ENCODE measurements at regions not wholly inside any gene's neighbourhood (a gene's known extent, or its start where the extent isn't known, plus 50 kb on each side); places are given as distances from the start of the nearest gene placed in this dataset.
"Not testable (repeated sequence)": the region's sequence is repeated elsewhere in the genome, so short reads cannot be mapped to it uniquely, and the experiment has no call there.

DNA sequence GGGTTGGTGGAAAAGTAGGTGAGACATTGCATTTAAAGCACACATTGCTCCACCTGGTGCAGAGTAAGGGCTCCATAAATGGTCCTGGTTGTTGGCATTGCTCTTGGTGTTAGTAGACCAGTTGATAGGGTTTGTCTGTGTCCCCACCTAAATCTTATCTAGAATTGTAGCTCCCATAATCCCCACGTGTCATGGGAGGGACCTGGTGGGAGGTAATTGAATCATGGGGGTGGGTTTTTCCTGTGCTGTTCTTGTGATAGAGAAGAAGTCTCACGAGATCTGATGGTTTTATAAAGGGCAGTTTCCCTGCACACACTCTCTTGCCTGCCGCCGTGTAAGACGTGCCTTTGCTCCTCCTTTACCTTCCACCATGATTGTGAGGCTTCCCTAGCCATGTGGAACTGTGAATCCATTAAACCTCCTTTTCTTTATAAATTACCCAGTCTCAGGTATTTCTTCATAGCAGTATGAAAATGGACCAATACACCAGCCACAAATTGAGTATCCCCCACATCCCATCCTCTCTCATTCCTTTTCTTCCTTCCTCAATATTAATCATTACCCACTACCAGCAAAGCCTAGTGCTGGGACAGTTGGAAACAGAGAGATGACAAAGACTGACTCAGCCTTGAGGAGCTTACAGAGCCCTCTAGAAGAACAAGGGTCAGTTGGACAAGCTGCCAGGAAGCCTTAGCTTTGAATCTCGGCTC is 285.9 kb upstream of the CRY1 start:
- not testable (repeated sequence) for H3K9ac ChIP-seq (ENCODE audit: low read depth, low read length); H3K9me3 ChIP-seq (ENCODE audit: insufficient read depth, low read depth, low read length); H3K4me1 ChIP-seq (ENCODE audit: insufficient read depth, low read length); H3K36me3 ChIP-seq (ENCODE audit: insufficient read depth, low read depth, low read length); H3K27me3 ChIP-seq (ENCODE audit: insufficient read depth, low read length); H3K4me3 ChIP-seq (ENCODE audit: low read length); H3K27ac ChIP-seq (ENCODE audit: low read length)

DNA sequence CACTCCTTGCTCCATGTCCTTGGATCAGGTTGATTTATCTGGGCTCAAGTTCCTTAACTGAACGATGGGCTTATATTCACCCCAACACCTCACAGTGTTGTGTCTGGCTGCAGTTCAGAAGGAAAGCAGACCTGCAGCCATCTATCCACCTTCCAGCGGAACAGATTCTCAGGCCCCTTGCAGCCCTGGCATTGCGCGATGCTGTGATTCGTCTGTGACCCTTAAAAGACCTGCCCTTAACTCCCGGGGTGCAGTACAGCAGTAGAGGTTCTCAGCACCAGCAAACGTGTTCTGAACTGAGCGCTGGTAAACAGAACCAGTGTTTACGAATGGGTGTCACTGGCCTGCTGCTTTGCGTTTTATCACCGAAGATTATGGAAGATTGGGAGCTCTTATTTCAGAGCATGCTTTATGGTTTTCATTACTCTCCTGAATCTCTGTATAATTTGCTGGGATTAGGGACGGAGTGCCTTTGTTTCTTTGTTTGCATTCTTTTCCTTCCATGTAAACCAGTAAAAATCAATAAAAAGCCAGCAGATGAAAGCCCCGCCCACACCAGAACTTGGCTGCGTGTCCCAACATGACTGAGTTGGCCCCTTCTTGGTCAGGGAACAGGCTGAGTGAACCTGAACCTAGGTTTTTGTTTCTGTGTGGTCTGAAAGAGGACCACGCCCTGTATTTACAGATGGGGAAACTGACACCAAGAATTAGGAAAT is 286.7 kb upstream of the CRY1 start:
- H3K4me3 ChIP-seq (ENCODE audit: low read length), result no peak overlapping the region
- no peaks in the 10 kb centered on the region for H3K4me1 ChIP-seq (ENCODE audit: insufficient read depth, low read length)
- H3K9ac ChIP-seq (ENCODE audit: low read depth, low read length), result no peak overlapping the region
- no peaks in the 10 kb centered on the region for H3K9me3 ChIP-seq (ENCODE audit: insufficient read depth, low read depth, low read length)
- no peak overlapping the region for H3K27ac ChIP-seq (ENCODE audit: low read length)
- H3K36me3 ChIP-seq (ENCODE audit: insufficient read depth, low read depth, low read length), result no peaks in the 10 kb centered on the region
- no peaks in the 10 kb centered on the region for H3K27me3 ChIP-seq (ENCODE audit: insufficient read depth, low read length)

DNA sequence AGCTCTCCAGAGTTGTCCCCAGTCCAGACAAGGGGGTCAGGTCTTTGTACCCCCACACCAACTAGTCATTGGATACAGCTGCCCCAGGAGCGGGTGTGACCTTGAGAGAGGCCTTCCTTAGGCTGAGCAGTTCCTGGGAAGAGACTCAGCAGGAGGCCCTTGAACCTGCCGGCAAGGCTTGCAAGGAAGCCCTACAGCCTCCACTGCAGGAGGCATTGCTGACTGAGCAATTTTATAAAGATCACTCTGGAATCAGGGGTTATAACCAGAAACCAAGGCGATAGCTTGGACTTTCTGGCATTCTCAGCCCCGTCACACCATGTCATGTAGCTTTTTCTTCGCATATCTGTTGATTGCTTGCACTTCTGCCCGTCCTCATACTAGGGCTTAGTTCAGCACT is 291.3 kb upstream of the CRY1 start:
- H3K36me3 ChIP-seq (ENCODE audit: insufficient read depth, low read depth, low read length), result no peaks in the 10 kb centered on the region
- no peak overlapping the region for H3K9ac ChIP-seq (ENCODE audit: low read depth, low read length)
- H3K9me3 ChIP-seq (ENCODE audit: insufficient read depth, low read depth, low read length), result no peaks in the 10 kb centered on the region
- H3K27ac ChIP-seq (ENCODE audit: low read length), result no peak overlapping the region
- no peaks in the 10 kb centered on the region for H3K27me3 ChIP-seq (ENCODE audit: insufficient read depth, low read length)
- peaks cover 8% of the 10 kb centered on the region; the same call in 1 of the 2 replicates for H3K4me1 ChIP-seq (ENCODE audit: insufficient read depth, low read length)
- H3K4me3 ChIP-seq (ENCODE audit: low read length), result no peak overlapping the region

DNA sequence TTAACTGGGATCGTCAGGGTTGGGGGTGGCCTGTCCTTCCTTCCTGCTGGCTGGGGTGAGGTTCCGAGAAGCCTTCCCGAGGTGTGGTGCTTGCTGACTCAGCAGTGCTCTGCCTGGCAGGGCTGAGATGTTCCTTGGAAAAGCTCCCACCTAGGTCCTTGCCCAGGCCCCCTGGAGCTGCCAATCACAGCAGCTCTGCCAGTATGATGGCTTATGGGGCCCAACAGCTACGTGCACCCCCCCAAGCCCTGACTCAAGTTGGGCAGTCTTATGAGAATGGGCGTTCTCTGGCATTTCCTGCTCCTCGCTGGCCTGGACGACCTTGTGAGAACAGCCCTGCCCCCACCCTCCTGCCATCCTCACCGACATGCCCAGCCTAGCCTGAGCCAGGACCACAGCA is 292.2 kb upstream of the CRY1 start:
- no peak overlapping the region for H3K4me3 ChIP-seq (ENCODE audit: low read length)
- no peaks in the 10 kb centered on the region for H3K9me3 ChIP-seq (ENCODE audit: insufficient read depth, low read depth, low read length)
- H3K36me3 ChIP-seq (ENCODE audit: insufficient read depth, low read depth, low read length), result no peaks in the 10 kb centered on the region
- no peak overlapping the region for H3K9ac ChIP-seq (ENCODE audit: low read depth, low read length)
- H3K4me1 ChIP-seq (ENCODE audit: insufficient read depth, low read length), result peaks cover 8% of the 10 kb centered on the region; the same call in 1 of the 2 replicates
- no peak overlapping the region for H3K27ac ChIP-seq (ENCODE audit: low read length)
- H3K27me3 ChIP-seq (ENCODE audit: insufficient read depth, low read length), result no peaks in the 10 kb centered on the region

DNA sequence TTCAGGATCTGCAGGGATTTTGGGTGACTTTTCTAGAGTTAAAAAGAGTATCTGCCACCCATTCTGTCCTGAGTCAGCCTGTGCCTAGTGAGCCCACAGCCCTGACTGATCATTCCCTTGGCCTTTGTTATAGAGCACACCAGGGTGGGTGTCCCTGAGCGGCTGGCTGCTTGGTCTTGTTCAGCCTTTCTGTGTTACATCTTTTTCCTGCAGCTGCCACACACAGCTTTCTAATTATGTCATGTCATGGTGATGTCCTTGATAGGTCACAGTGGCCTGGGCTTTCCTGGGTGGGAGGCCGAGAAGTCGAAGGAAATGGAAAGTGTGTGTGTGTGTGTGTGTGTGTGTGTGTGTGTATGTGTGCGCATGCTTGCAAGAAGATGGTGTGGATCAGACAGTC is 293.2 kb upstream of the CRY1 start:
- no peaks in the 10 kb centered on the region for H3K27me3 ChIP-seq (ENCODE audit: insufficient read depth, low read length)
- H3K9ac ChIP-seq (ENCODE audit: low read depth, low read length), result no peak overlapping the region
- no peak overlapping the region for H3K4me3 ChIP-seq (ENCODE audit: low read length)
- no peaks in the 10 kb centered on the region for H3K9me3 ChIP-seq (ENCODE audit: insufficient read depth, low read depth, low read length)
- H3K4me1 ChIP-seq (ENCODE audit: insufficient read depth, low read length), result peaks cover 8% of the 10 kb centered on the region; the same call in 1 of the 2 replicates
- H3K36me3 ChIP-seq (ENCODE audit: insufficient read depth, low read depth, low read length), result no peaks in the 10 kb centered on the region
- H3K27ac ChIP-seq (ENCODE audit: low read length), result no peak overlapping the region

DNA sequence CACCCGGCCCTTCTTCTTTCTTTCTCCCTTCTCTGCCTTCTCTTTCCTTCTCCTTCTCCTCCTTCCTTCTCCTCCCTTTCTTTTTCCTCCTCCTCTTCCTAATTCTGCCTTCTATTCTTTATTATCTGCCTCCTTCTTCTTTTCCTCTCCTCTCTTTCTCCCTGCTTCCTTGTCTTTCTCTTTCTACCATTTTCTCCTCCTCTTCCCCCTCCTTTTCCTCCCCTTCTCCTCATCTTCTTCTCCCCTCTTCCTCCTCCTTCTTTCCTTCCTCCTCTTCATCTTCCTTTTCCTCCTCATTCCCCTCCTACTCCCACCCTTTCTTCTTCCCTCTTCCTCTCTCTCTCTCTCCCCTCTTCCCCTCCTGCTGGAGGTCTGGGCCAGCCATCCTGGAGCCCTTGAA is 294.9 kb upstream of the CRY1 start:
- H3K36me3 ChIP-seq (ENCODE audit: insufficient read depth, low read depth, low read length), result no peaks in the 10 kb centered on the region
- no peak overlapping the region for H3K4me3 ChIP-seq (ENCODE audit: low read length)
- peaks cover 15% of the 10 kb centered on the region; the same call in 1 of the 2 replicates for H3K4me1 ChIP-seq (ENCODE audit: insufficient read depth, low read length)
- H3K9me3 ChIP-seq (ENCODE audit: insufficient read depth, low read depth, low read length), result no peaks in the 10 kb centered on the region
- no peak overlapping the region for H3K27ac ChIP-seq (ENCODE audit: low read length)
- H3K9ac ChIP-seq (ENCODE audit: low read depth, low read length), result no peak overlapping the region
- no peaks in the 10 kb centered on the region for H3K27me3 ChIP-seq (ENCODE audit: insufficient read depth, low read length)

DNA sequence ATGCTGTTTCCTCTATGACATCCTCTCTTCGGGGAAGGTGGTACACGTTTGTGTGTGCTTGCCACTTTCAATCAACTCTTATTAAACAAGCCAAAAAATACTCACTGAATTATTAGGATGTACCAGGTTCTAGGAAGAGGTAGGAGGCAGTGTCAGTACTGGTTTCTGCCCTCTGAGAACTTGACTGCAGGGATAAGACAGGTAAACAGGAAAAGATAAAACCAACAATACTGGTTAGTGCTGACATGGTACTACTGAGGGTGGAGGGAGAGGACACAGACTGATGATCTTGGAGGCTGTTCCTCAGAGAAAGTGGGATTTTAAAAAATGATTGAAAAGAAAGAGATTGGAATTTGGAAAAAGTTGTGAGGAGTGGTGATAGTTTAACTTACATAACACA is 295.2 kb upstream of the PWP1 start:
- no peak overlapping the region for H3K9ac ChIP-seq (ENCODE audit: low read depth, low read length)
- no peaks in the 10 kb centered on the region for H3K36me3 ChIP-seq (ENCODE audit: insufficient read depth, low read depth, low read length)
- H3K4me3 ChIP-seq (ENCODE audit: low read length), result no peak overlapping the region
- H3K27ac ChIP-seq (ENCODE audit: low read length), result no peak overlapping the region
- peaks cover 12% of the 10 kb centered on the region; the same call in 1 of the 2 replicates for H3K4me1 ChIP-seq (ENCODE audit: insufficient read depth, low read length)
- no peaks in the 10 kb centered on the region for H3K9me3 ChIP-seq (ENCODE audit: insufficient read depth, low read depth, low read length)
- no peaks in the 10 kb centered on the region for H3K27me3 ChIP-seq (ENCODE audit: insufficient read depth, low read length)

DNA sequence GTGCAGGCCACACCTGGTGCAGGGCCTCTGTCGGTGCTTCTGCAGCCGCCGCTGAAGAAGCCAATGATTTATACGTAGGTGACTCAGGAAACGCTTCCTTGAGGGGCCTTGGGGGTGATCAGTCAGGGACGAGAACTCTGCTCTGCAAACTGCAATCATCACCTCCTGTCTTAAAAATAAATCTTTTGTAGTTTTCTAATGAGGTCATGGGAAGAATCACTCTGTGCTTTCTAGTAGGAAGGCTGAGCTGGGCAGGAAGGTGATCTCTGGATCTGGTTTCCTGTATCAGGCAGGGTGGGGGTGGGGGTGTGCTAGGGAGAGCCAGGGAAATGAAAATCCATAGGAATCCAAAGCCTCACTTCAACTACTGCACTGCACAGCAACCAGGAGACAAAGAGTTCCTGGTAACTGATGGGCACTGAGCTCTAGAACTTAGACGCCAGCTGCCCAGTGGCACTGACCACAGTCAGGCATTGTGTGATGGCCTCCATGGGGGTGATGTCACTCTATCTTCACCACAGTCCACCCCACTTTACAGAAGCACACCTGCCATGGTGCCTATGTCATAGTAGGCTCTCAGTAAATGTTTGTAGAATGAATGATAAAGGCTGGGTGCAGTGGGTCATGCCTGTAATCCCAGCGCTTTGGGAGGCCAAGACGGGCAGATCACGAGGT is 292.4 kb upstream of the PWP1 start:
- H3K27ac ChIP-seq (ENCODE audit: low read length), result no peak overlapping the region
- H3K4me3 ChIP-seq (ENCODE audit: low read length), result no peak overlapping the region
- H3K36me3 ChIP-seq (ENCODE audit: insufficient read depth, low read depth, low read length), result no peaks in the 10 kb centered on the region
- no peak overlapping the region for H3K9ac ChIP-seq (ENCODE audit: low read depth, low read length)
- no peaks in the 10 kb centered on the region for H3K27me3 ChIP-seq (ENCODE audit: insufficient read depth, low read length)
- no peaks in the 10 kb centered on the region for H3K9me3 ChIP-seq (ENCODE audit: insufficient read depth, low read depth, low read length)
- peaks cover 25% of the 10 kb centered on the region for H3K4me1 ChIP-seq (ENCODE audit: insufficient read depth, low read length)

DNA sequence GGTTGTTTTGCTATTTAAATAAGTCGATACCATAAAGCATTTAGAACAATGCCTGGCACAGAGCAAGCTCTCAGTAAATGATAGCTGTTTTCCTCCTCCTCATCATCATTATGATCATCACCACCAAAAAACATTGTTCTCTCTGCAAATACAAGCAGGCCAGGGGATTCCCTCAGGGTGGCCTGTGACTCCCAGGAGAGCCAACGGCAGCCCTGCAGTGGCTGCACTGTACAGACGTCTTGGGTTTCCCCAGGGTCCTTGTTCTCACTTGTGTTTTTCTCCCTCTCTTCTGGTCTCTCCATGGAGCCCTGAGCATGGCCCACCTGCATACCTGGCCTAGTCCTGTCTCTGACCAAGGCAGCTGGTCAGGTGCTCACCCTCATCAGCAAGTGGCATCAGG is 290.9 kb upstream of the PWP1 start:
- Histone ChIP-seq H3K4me3 (ENCODE audit: low read length) (no peak overlapping the region), H3K9ac (ENCODE audit: low read depth, low read length) (no peak overlapping the region), H3K4me1 (ENCODE audit: insufficient read depth, low read length) (peaks cover 36% of the 10 kb centered on the region), H3K36me3 (ENCODE audit: insufficient read depth, low read depth, low read length) (no peaks in the 10 kb centered on the region), H3K27ac (ENCODE audit: low read length) (no peak overlapping the region), H3K27me3 (ENCODE audit: insufficient read depth, low read length) (no peaks in the 10 kb centered on the region), H3K9me3 (ENCODE audit: insufficient read depth, low read depth, low read length) (no peaks in the 10 kb centered on the region)

DNA sequence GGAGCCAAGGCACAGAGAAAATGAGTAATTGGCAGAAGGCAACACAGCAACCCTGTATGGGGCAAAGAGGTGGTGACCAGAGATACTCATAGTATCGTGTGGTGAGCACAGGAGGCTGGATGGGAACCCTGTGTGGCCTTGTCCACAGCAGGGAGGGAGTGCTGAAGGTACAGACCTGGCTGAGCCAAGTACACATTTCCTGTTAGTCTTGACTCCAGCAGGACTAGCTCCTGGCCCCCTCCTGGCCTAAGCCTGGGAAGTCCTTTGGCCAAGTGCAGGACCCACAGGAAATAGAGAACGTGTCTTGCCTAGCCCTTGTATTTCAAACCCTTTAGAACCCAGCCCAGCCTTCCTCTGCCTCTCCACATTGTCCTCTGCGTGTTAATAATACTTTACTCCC is 289.8 kb upstream of the PWP1 start:
- H3K4me3 ChIP-seq (ENCODE audit: low read length), result no peak overlapping the region
- H3K9ac ChIP-seq (ENCODE audit: low read depth, low read length), result no peak overlapping the region
- H3K27me3 ChIP-seq (ENCODE audit: insufficient read depth, low read length), result no peaks in the 10 kb centered on the region
- H3K4me1 ChIP-seq (ENCODE audit: insufficient read depth, low read length), result peaks cover 39% of the 10 kb centered on the region
- no peaks in the 10 kb centered on the region for H3K36me3 ChIP-seq (ENCODE audit: insufficient read depth, low read depth, low read length)
- H3K27ac ChIP-seq (ENCODE audit: low read length), result no peak overlapping the region
- H3K9me3 ChIP-seq (ENCODE audit: insufficient read depth, low read depth, low read length), result no peaks in the 10 kb centered on the region

DNA sequence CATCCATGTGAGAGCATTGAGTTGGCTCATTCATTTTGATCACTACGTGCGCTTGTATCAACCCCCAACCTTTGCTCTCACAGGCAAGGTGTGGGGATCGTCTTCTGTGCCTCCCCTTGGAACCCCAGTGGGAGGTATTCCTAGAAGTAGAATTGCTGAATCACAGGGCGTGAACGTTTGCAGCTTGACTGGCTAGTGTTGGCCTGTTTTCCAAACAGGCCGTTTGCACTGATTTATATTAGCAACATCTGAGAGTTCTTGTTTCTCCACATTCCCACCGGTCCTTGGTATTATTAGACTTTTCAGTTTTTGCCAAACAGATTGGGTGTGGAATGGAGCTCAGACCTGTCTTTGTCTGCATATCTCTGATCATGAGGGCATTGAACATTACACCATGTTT is 288.6 kb upstream of the PWP1 start:
- Histone ChIP-seq H3K36me3 (ENCODE audit: insufficient read depth, low read depth, low read length) (no peaks in the 10 kb centered on the region), H3K4me1 (ENCODE audit: insufficient read depth, low read length) (peaks cover 39% of the 10 kb centered on the region), H3K27ac (ENCODE audit: low read length) (no peak overlapping the region), H3K4me3 (ENCODE audit: low read length) (no peak overlapping the region), H3K9me3 (ENCODE audit: insufficient read depth, low read depth, low read length) (no peaks in the 10 kb centered on the region), H3K27me3 (ENCODE audit: insufficient read depth, low read length) (no peaks in the 10 kb centered on the region), H3K9ac (ENCODE audit: low read depth, low read length) (no peak overlapping the region)
